ENCODE measurements at regions not wholly inside any gene's neighbourhood (a gene's known extent, or its start where the extent isn't known, plus 50 kb on each side); places are given as distances from the start of the nearest gene placed in this dataset.
"Not testable (repeated sequence)": the region's sequence is repeated elsewhere in the genome, so short reads cannot be mapped to it uniquely, and the experiment has no call there.

DNA sequence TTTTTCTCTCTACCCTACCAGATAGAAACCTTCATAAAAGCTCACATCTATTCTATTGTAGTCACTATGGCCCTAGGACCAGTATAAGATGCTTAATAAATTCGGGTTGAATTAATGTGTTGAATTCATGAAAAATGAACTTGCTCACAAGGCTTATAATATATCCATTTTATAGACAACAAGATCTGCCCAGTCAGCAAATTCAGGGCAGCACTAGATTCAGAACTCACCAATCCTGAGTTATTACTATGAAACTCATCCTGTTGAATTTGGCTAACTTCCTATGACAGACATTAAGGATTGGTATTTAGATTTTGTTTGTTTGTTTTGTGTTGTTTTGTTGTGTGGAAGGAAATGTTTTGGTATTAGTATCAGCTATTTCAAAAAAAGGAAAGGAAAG is 143.6 kb upstream of the CCNG1 start:
- no peak for TF ChIP-seq CTCF (IDR thresholded peaks at IDR 0.05; ENCODE audit: extremely low read depth, missing control alignments)
- DNase-seq (ENCODE audit: low spot score) = no peak

- no peak for TF ChIP-seq CTCF (IDR thresholded peaks at IDR 0.05; ENCODE audit: extremely low read depth, missing control alignments)
- no peak for DNase-seq (ENCODE audit: low spot score)
Observed at GRCh38 chr5:163303718-163304117, 133.7 kb upstream of the CCNG1 start.

DNA sequence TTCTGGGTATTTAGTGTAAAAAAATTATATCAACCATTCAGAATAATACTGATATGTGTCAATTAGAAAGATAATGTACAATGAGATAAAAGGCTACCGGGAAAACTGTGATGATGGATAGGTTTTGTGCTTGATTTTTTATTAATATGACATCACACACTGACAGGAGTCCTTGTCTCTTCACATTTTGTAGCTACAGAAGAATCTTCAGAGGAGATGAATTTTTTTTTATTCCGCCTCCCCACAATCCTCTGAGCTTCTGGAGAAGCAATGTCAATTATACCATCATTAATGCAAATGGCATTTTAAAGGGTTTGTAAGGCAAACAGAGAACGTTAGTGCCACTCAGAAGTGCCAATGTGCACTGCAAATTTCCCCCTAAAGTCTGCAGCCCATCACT is 131.7 kb upstream of the CCNG1 start:
- DNase-seq (ENCODE audit: low spot score) = no peak
- no peak for TF ChIP-seq CTCF (IDR thresholded peaks at IDR 0.05; ENCODE audit: extremely low read depth, missing control alignments)

- peak; percentile 18 for TF ChIP-seq CTCF (IDR thresholded peaks at IDR 0.05; ENCODE audit: extremely low read depth, missing control alignments)
- no peak for DNase-seq (ENCODE audit: low spot score)
Observed at GRCh38 chr5:163306421-163306820, 131.0 kb upstream of the CCNG1 start.

- DNase-seq (ENCODE audit: low spot score) = no peak
- no peak for TF ChIP-seq CTCF (IDR thresholded peaks at IDR 0.05; ENCODE audit: extremely low read depth, missing control alignments)
Observed at GRCh38 chr5:163309914-163310313, 127.5 kb upstream of the CCNG1 start.

DNA sequence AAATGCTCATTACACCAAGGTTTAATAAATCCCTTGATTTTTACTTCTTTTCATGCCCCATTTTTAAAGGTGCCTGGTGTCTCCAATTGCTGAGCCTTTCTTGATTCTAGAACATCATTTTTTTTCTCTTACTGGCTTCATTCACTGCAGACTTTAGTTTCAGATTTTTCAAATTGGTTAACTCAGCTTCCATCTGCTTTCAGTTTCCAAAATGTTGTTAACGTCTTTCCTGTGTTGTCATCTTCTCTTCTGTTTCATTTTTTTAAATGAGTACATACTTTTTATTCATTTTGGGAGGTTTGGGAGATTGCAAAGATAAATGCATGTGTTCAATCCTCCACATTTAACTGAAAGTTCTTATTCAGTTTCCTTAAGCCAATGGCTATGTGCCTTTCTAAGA is 126.4 kb upstream of the CCNG1 start:
- DNase-seq (ENCODE audit: low spot score) = no peak
- no peak for TF ChIP-seq CTCF (IDR thresholded peaks at IDR 0.05; ENCODE audit: extremely low read depth, missing control alignments)

DNA sequence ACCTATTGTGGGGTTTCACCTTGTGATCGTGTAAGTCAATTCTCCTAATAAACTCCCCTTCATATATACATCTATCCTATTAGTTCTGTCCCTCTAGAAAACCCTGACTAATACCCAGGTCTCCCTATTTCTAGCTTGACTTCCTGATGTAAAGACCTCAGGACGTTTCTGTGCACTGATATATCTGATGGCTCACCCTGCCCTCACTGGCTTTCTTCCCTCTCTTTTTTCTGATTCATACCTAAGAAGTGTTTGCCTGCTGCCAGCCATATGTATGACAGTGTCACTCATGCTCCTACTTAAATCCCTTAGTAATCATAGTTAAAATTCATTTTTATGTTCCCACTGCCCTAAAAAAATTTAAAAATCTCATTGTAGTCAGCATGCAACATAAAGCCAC is 124.8 kb upstream of the CCNG1 start:
- TF ChIP-seq CTCF (IDR thresholded peaks at IDR 0.05; ENCODE audit: extremely low read depth, missing control alignments) = no peak
- DNase-seq (ENCODE audit: low spot score) = no peak

- not testable (repeated sequence) for DNase-seq (ENCODE audit: low spot score)
Observed at GRCh38 chr5:163313049-163313448, 124.3 kb upstream of the CCNG1 start.

GRCh38 chr5:163316374-163316773 is 121.0 kb upstream of the CCNG1 start:
- DNase-seq (ENCODE audit: low spot score) = not testable (repeated sequence)
